Keratinocyte (primary cell): ENCODE measurements at regions not wholly inside any gene's neighbourhood (a gene's known extent, or its start where the extent isn't known, plus 50 kb on each side); places are given as distances from the start of the nearest gene placed in this dataset.
"Not testable (repeated sequence)": the region's sequence is repeated elsewhere in the genome, so short reads cannot be mapped to it uniquely, and the experiment has no call there.

Source experiments
- DNase-seq: peaks from one replicate; pipeline ENCODE4 v3.0.0-alpha.2; 2011; ENCODE audit warnings: low read depth, missing footprints, low spot score
- FAIRE-seq: peaks from 2 replicates; lab custom pipeline; 2011; peaks lifted over from hg19 to GRCh38; lab: Jason Lieb, UNC
- H2AFZ ChIP-seq: 2 replicates; pipeline ENCODE4 v1.6.0; 2012; ENCODE audit warnings: low read length, control low read depth, inconsistent platforms; ENCODE audit not compliant: control insufficient read depth
- H3K27ac ChIP-seq: 2 replicates; pipeline ENCODE4 v1.5.1; 2011; ENCODE audit warnings: low read length; ENCODE audit not compliant: control insufficient read depth, insufficient read depth
- H3K27me3 ChIP-seq: 3 replicates; pipeline ENCODE4 v1.6.0; 2011; ENCODE audit warnings: low read length; ENCODE audit not compliant: control insufficient read depth, insufficient read depth; ENCODE audit errors: extremely low read depth
- H3K36me3 ChIP-seq, 2 experiments: 2 replicates in 1 of 2; 3 replicates in 1 of 2; pipeline ENCODE4 v1.5.1; 2011; ENCODE audit warnings: low read length in 2 of 2, mild to moderate bottlenecking in 1 of 2; ENCODE audit not compliant: control insufficient read depth in 2 of 2, insufficient read depth in 2 of 2; ENCODE audit errors: extremely low read depth in 1 of 2
- H3K4me1 ChIP-seq: 3 replicates; pipeline ENCODE4 v1.5.1; 2011; ENCODE audit warnings: low read length; ENCODE audit not compliant: control insufficient read depth, insufficient read depth; ENCODE audit errors: extremely low read depth
- H3K4me2 ChIP-seq: 3 replicates; pipeline ENCODE4 v1.6.0; 2011; ENCODE audit warnings: low read depth, low read length; ENCODE audit not compliant: control insufficient read depth, insufficient read depth; ENCODE audit errors: extremely low read depth
- H3K4me3 ChIP-seq, 3 experiments: fragments of 200-600 bp in 1 of 3; sonication (generic) in 1 of 3; 2 replicates in 2 of 3; 3 replicates in 1 of 3; pipeline ENCODE4 v1.5.1; 2011 to 2016; ENCODE audit warnings: low read length in 3 of 3, mild to moderate bottlenecking in 3 of 3, control low read depth in 2 of 3, inconsistent platforms in 1 of 3, low read depth in 1 of 3, mixed read lengths in 1 of 3, mixed run types in 1 of 3, moderate library complexity in 1 of 3; ENCODE audit not compliant: control insufficient read depth in 2 of 3, insufficient read depth in 2 of 3; ENCODE audit errors: extremely low read depth in 1 of 3
- H3K79me2 ChIP-seq: 2 replicates; pipeline ENCODE4 v1.6.0; 2012; ENCODE audit warnings: low read length; ENCODE audit not compliant: control insufficient read depth, insufficient read depth
- H3K9ac ChIP-seq: 3 replicates; pipeline ENCODE4 v1.6.0; 2011; ENCODE audit warnings: low read length; ENCODE audit not compliant: control insufficient read depth, insufficient read depth; ENCODE audit errors: extremely low read depth
- H3K9me1 ChIP-seq: 3 replicates; pipeline ENCODE4 v1.6.0; 2011; ENCODE audit warnings: low read length; ENCODE audit not compliant: control insufficient read depth, insufficient read depth; ENCODE audit errors: extremely low read depth
- H3K9me3 ChIP-seq: 2 replicates; pipeline ENCODE4 v1.5.1; 2012; ENCODE audit warnings: low read depth, low read length; ENCODE audit not compliant: control insufficient read depth
- H4K20me1 ChIP-seq: 3 replicates; pipeline ENCODE4 v1.6.0; 2011; ENCODE audit warnings: low read length; ENCODE audit not compliant: control insufficient read depth, insufficient read depth; ENCODE audit errors: extremely low read depth
- EZH2 ChIP-seq: IDR thresholded peaks from one replicate; pipeline ENCODE4 v1.6.1; 2012; ENCODE audit warnings: inconsistent platforms, mild to moderate bottlenecking, low read length, moderate library complexity
- dilution Hi-C: fragments of 300-500 bp; cut with MboI; formaldehyde crosslinking; loops from one replicate; pipeline ENCODE4 v1.7.0; 2020; ENCODE audit warnings: low sequenced_read_pairs; ENCODE audit not compliant: extremely low pct_ligation_motif_present
- TF ChIP-seq, protein P1 (sequence below), 3 experiments: IDR thresholded peaks in 1 of 3; conservative IDR thresholded peaks in 1 of 3; optimal IDR thresholded peaks in 1 of 3; 2 replicates in 2 of 3; 3 replicates in 1 of 3; pipeline versions ENCODE3 to v1.5.1; 2011; ENCODE audit warnings: low read length in 3 of 3, mild to moderate bottlenecking in 3 of 3, moderate library complexity in 2 of 3, control low read depth in 1 of 3, inconsistent platforms in 1 of 3; ENCODE audit not compliant: insufficient read depth in 2 of 3; ENCODE audit errors: extremely low read depth in 1 of 3

DNA sequence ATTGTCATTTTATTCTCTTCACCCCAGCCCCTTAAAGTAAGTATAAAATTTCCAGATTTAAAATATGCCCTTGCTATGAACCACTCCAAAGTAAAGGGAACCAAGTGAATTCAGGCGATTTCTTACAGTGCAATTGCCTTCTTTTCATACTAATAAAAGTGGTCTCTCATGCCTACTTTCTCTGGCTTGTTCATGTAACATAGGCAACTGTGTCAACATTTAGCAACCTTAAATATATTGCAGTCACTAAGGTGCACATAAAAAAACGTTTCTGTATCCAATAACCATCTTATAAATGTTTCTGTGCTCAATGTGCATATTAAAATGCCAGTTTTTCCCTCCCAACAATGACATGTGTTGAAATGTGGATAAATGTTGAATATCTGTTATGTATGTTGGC is 271.6 kb upstream of the DCN start:
- FAIRE-seq = no peak
- TF ChIP-seq, protein P1, sequence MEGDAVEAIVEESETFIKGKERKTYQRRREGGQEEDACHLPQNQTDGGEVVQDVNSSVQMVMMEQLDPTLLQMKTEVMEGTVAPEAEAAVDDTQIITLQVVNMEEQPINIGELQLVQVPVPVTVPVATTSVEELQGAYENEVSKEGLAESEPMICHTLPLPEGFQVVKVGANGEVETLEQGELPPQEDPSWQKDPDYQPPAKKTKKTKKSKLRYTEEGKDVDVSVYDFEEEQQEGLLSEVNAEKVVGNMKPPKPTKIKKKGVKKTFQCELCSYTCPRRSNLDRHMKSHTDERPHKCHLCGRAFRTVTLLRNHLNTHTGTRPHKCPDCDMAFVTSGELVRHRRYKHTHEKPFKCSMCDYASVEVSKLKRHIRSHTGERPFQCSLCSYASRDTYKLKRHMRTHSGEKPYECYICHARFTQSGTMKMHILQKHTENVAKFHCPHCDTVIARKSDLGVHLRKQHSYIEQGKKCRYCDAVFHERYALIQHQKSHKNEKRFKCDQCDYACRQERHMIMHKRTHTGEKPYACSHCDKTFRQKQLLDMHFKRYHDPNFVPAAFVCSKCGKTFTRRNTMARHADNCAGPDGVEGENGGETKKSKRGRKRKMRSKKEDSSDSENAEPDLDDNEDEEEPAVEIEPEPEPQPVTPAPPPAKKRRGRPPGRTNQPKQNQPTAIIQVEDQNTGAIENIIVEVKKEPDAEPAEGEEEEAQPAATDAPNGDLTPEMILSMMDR (optimal IDR thresholded peaks at IDR 0.05 in 1 of 3, IDR thresholded peaks at IDR 0.05 in 1 of 3, conservative IDR thresholded peaks at IDR 0.05 in 1 of 3; ENCODE audit: extremely low read depth in 1 of 3, insufficient read depth in 2 of 3, low read length in 3 of 3) = no peak
- no peak for TF ChIP-seq EZH2
- H2AFZ ChIP-seq = no peak overlapping the region
- no peaks in the 10 kb centered on the region for H3K4me1 ChIP-seq
- H3K27me3 ChIP-seq = no peaks in the 10 kb centered on the region
- H3K9me1 ChIP-seq = no peaks in the 10 kb centered on the region
- no peak overlapping the region for H3K9ac ChIP-seq
- H3K79me2 ChIP-seq = no peaks in the 10 kb centered on the region
- H3K36me3 ChIP-seq = no peaks in the 10 kb centered on the region
- H3K27ac ChIP-seq = no peak overlapping the region
- dilution Hi-C loops = no loop called here
- no peak for DNase-seq
- no peaks in the 10 kb centered on the region for H4K20me1 ChIP-seq
- H3K4me2 ChIP-seq = no peak overlapping the region
- no peak overlapping the region for H3K4me3 ChIP-seq
- H3K9me3 ChIP-seq = no peaks in the 10 kb centered on the region

GRCh38 chr12:91452464-91452863 is 269.8 kb upstream of the DCN start:
- DNase-seq, H3K4me1 ChIP-seq, H4K20me1 ChIP-seq, H2AFZ ChIP-seq, dilution Hi-C loops, H3K79me2 ChIP-seq, FAIRE-seq, H3K4me2 ChIP-seq, H3K27ac ChIP-seq, H3K9me3 ChIP-seq, H3K27me3 ChIP-seq, H3K4me3 ChIP-seq, H3K9ac ChIP-seq, H3K9me1 ChIP-seq, H3K36me3 ChIP-seq: not testable (repeated sequence)
